Endothelial cell of umbilical vein (primary cell): ENCODE measurements at regions not wholly inside any gene's neighbourhood (a gene's known extent, or its start where the extent isn't known, plus 50 kb on each side); places are given as distances from the start of the nearest gene placed in this dataset.

Experiments
- BruUV-seq: library from RNA; stranded (reverse); fragments of 400-500 nt; replicated peaks from 2 replicates; lab custom pipeline; 2021; lab: Mats Ljungman, UMichigan
- CTCF ChIA-PET: fragments of 300-600, 350-600 bp; sonication (Branson Sonifier 250); formaldehyde crosslinking; loops from one replicate; lab custom pipeline; 2021; ENCODE audit warnings: antibody characterized with exemption, inconsistent platforms; lab: Charles Lee
- POLR2A ChIA-PET: fragments of 300-600, 350-600 bp; sonication (Branson Sonifier 250); formaldehyde crosslinking; loops from one replicate; lab custom pipeline; 2021; ENCODE audit warnings: antibody characterized with exemption, inconsistent platforms; lab: Charles Lee
- DNase-seq: peaks from one replicate; pipeline ENCODE4 v3.0.0-alpha.2; 2011; ENCODE audit warnings: low read depth, low spot score
- FAIRE-seq: peaks from 2 replicates; lab custom pipeline; 2011; peaks lifted over from hg19 to GRCh38; lab: Jason Lieb, UNC
- H2AFZ ChIP-seq: 2 replicates; pipeline ENCODE4 v1.6.0; 2012; ENCODE audit warnings: low read depth, low read length, control low read depth, inconsistent platforms
- H3K27ac ChIP-seq: 2 replicates; pipeline ENCODE4 v1.5.1; 2011; ENCODE audit warnings: low read depth, mild to moderate bottlenecking, control low read depth, low read length, moderate library complexity; ENCODE audit not compliant: insufficient read depth
- H3K27me3 ChIP-seq, 2 experiments: 2 replicates each; pipeline versions ENCODE4 v1.6.0 to v1.6.1; 2011; ENCODE audit warnings: low read length in 2 of 2, mixed read lengths in 1 of 2; ENCODE audit not compliant: control insufficient read depth in 2 of 2, insufficient read depth in 2 of 2
- H3K36me3 ChIP-seq, 2 experiments: 2 replicates in 1 of 2; 3 replicates in 1 of 2; pipeline ENCODE4 v1.5.1; 2011; ENCODE audit warnings: low read length in 2 of 2, mild to moderate bottlenecking in 1 of 2, moderate library complexity in 1 of 2; ENCODE audit not compliant: control insufficient read depth in 2 of 2, insufficient read depth in 2 of 2; ENCODE audit errors: extremely low read depth in 1 of 2
- H3K4me1 ChIP-seq: 3 replicates; pipeline ENCODE4 v1.5.1; 2011; ENCODE audit warnings: mild to moderate bottlenecking, low read length; ENCODE audit not compliant: control insufficient read depth, insufficient read depth; ENCODE audit errors: extremely low read depth
- H3K4me2 ChIP-seq: 2 replicates; pipeline ENCODE4 v1.6.1; 2011; ENCODE audit warnings: low read length, control low read depth, mixed read lengths; ENCODE audit not compliant: insufficient read depth
- H3K4me3 ChIP-seq, 3 experiments: fragments of 200-600 bp in 1 of 3; sonication (generic), shearing (Covaris generic) in 1 of 3; replicated peaks in 1 of 3; 2 replicates each; pipeline ENCODE4 v1.5.1; 2011 to 2016; ENCODE audit warnings: control low read depth in 3 of 3, low read length in 3 of 3, mild to moderate bottlenecking in 2 of 3, inconsistent platforms in 1 of 3, low read depth in 1 of 3, moderate library complexity in 1 of 3; ENCODE audit not compliant: insufficient read depth in 1 of 3
- H3K79me2 ChIP-seq: 2 replicates; pipeline ENCODE4 v1.6.0; 2012; ENCODE audit warnings: low read length, inconsistent platforms; ENCODE audit not compliant: control insufficient read depth, insufficient read depth
- H3K9ac ChIP-seq: replicated peaks from 2 replicates; pipeline ENCODE3; 2011; ENCODE audit warnings: low read length, control low read depth; ENCODE audit not compliant: insufficient read depth; ENCODE audit errors: extremely low read depth
- H3K9me1 ChIP-seq: replicated peaks from 3 replicates; pipeline ENCODE4 v1.6.0; 2011; ENCODE audit warnings: mild to moderate bottlenecking, low read length; ENCODE audit not compliant: control insufficient read depth, insufficient read depth; ENCODE audit errors: extremely low read depth
- H3K9me3 ChIP-seq: replicated peaks from 2 replicates; pipeline ENCODE4 v1.5.1; 2012; ENCODE audit warnings: low read length, inconsistent platforms; ENCODE audit not compliant: control insufficient read depth, insufficient read depth
- H4K20me1 ChIP-seq: replicated peaks from 2 replicates; pipeline ENCODE3; 2011; ENCODE audit warnings: mild to moderate bottlenecking, low read length; ENCODE audit not compliant: control insufficient read depth, insufficient read depth; ENCODE audit errors: extremely low read depth
- CTCF ChIP-seq, 2 donors: IDR thresholded peaks; 1 replicate in 1 of 2; 2 replicates in 1 of 2; pipeline ENCODE4 v1.5.1; 2011; ENCODE audit warnings: low read length in 2 of 2, mild to moderate bottlenecking in 2 of 2, moderate library complexity in 2 of 2, control low read depth in 1 of 2, inconsistent platforms in 1 of 2, low read depth in 1 of 2; ENCODE audit not compliant: insufficient read depth in 1 of 2; ENCODE audit errors: extremely low read depth in 1 of 2
- EZH2 ChIP-seq: IDR thresholded peaks from 2 replicates; pipeline ENCODE4 v1.6.1; 2012; ENCODE audit warnings: borderline replicate concordance, low read depth, mild to moderate bottlenecking, moderate library complexity, low read length, inconsistent platforms; ENCODE audit not compliant: severe bottlenecking
- FOS ChIP-seq: IDR thresholded peaks from 2 replicates; pipeline ENCODE4 v1.6.1; 2011; ENCODE audit warnings: mild to moderate bottlenecking, low read length, moderate library complexity, borderline replicate concordance; ENCODE audit not compliant: insufficient read depth
- JUN ChIP-seq: IDR thresholded peaks from 2 replicates; pipeline ENCODE4 v1.6.1; 2011; ENCODE audit warnings: borderline replicate concordance, low read depth; ENCODE audit not compliant: insufficient read length, insufficient read depth
- MAX ChIP-seq: IDR thresholded peaks from 2 replicates; pipeline ENCODE4 v1.6.1; 2011; ENCODE audit not compliant: insufficient read depth, insufficient read length
- MYC ChIP-seq: IDR thresholded peaks from one replicate; pipeline ENCODE4 v1.6.1; 2011; ENCODE audit warnings: mild to moderate bottlenecking, low read depth, low read length
- POLR2AphosphoS5 ChIP-seq: IDR thresholded peaks from 2 replicates; pipeline ENCODE4 v1.6.1; 2012; ENCODE audit warnings: low read depth, mild to moderate bottlenecking, control low read depth, low read length, moderate library complexity; ENCODE audit not compliant: insufficient read depth
- dilution Hi-C: fragments of 300-500 bp; cut with MboI; formaldehyde crosslinking; loops from one replicate; pipeline ENCODE4 v1.15.0; 2019; ENCODE audit warnings: low sequenced_read_pairs; ENCODE audit not compliant: extremely low pct_ligation_motif_present
- intact Hi-C: fragments of 100-400 bp; cut with micrococcal nuclease; formaldehyde crosslinking; loops from one replicate; pipeline ENCODE4 v1.10.0; 2022

- no peak for FAIRE-seq
- no peak overlapping the region for H3K9ac ChIP-seq
- no peaks in the 10 kb centered on the region for H3K9me1 ChIP-seq
- peaks cover 0 to 1% of the 10 kb centered on the region in 2 experiments for H3K27me3 ChIP-seq
- H2AFZ ChIP-seq = no peak overlapping the region
- dilution Hi-C loops = no loop called here
- no peak for DNase-seq
- no peaks in the 10 kb centered on the region for H4K20me1 ChIP-seq
- no peaks in the 10 kb centered on the region for H3K9me3 ChIP-seq
- no peak overlapping the region for H3K27ac ChIP-seq
- H3K4me1 ChIP-seq = no peaks in the 10 kb centered on the region
- no TSS peak for BruUV-seq
- CTCF ChIA-PET = no interaction called here
- TF ChIP-seq FOS (no peak), MAX (no peak), MYC (no peak), CTCF (IDR thresholded peaks at IDR 0.05; ENCODE audit: extremely low read depth in 1 of 2, insufficient read depth in 1 of 2, low read depth in 1 of 2, low read length in 2 of 2) (no peak), EZH2 (no peak), JUN (no peak), POLR2AphosphoS5 (no peak)
- POLR2A ChIA-PET = no interaction called here
- intact Hi-C loops = no loop called here
- H3K79me2 ChIP-seq = no peaks in the 10 kb centered on the region
- H3K4me3 ChIP-seq = no peak overlapping the region
- H3K4me2 ChIP-seq = no peak overlapping the region
- no peaks in the 10 kb centered on the region for H3K36me3 ChIP-seq
These were observed 115.2 kb downstream of the NGF start for GRCh38 chr1:115222616-115223402.
